Mesendoderm (in vitro differentiated cells): ENCODE measurements at regions not wholly inside any gene's neighbourhood (a gene's known extent, or its start where the extent isn't known, plus 50 kb on each side); places are given as distances from the start of the nearest gene placed in this dataset.
"Not testable (repeated sequence)": the region's sequence is repeated elsewhere in the genome, so short reads cannot be mapped to it uniquely, and the experiment has no call there.

Experiments
- DNase-seq: peaks from one replicate; pipeline ENCODE4 v3.0.0; 2013
- H2AK5ac ChIP-seq: 2 replicates; pipeline ENCODE4 v1.6.1; 2013; ENCODE audit warnings: low read length, inconsistent platforms
- H2BK120ac ChIP-seq: 2 replicates; pipeline ENCODE4 v1.6.1; 2013; ENCODE audit warnings: low read depth, mild to moderate bottlenecking, low read length, moderate library complexity, mixed read lengths
- H2BK15ac ChIP-seq: replicated peaks from 2 replicates; pipeline ENCODE4 v1.6.1; 2013; ENCODE audit warnings: low read depth, mild to moderate bottlenecking, moderate library complexity
- H2BK5ac ChIP-seq: 2 replicates; pipeline ENCODE4 v1.6.1; 2013; ENCODE audit warnings: low read length, inconsistent platforms
- H3K18ac ChIP-seq: 2 replicates; pipeline ENCODE4 v1.6.1; 2013; ENCODE audit warnings: mild to moderate bottlenecking, low read length, mixed read lengths
- H3K23ac ChIP-seq: one replicate; pipeline ENCODE4 v1.6.1; 2013; ENCODE audit warnings: low read length
- H3K27ac ChIP-seq: 2 replicates; pipeline ENCODE4 v1.5.1; 2013; ENCODE audit warnings: low read depth, mild to moderate bottlenecking, inconsistent platforms, low read length, moderate library complexity
- H3K27me3 ChIP-seq: 2 replicates; pipeline ENCODE4 v1.6.1; 2013; ENCODE audit warnings: low read length, control low read depth, mild to moderate bottlenecking, inconsistent platforms; ENCODE audit not compliant: insufficient read depth, poor library complexity
- H3K36me3 ChIP-seq: 2 replicates; pipeline ENCODE4 v1.6.1; 2013; ENCODE audit warnings: low read length, inconsistent platforms; ENCODE audit not compliant: control insufficient read depth, insufficient read depth
- H3K4ac ChIP-seq: one replicate; pipeline ENCODE4 v1.6.1; 2013; ENCODE audit warnings: low read depth, mild to moderate bottlenecking, low read length, moderate library complexity
- H3K4me1 ChIP-seq: 2 replicates; pipeline ENCODE4 v1.6.1; 2013; ENCODE audit warnings: low read depth, low read length, inconsistent platforms; ENCODE audit not compliant: control insufficient read depth
- H3K4me2 ChIP-seq: 2 replicates; pipeline ENCODE4 v1.6.1; 2013; ENCODE audit warnings: low read length
- H3K4me3 ChIP-seq: 2 replicates; pipeline ENCODE4 v1.5.1; 2013; ENCODE audit warnings: mild to moderate bottlenecking, low read length
- H3K56ac ChIP-seq: one replicate; pipeline ENCODE4 v1.6.1; 2013; ENCODE audit warnings: low read length
- H3K79me1 ChIP-seq: 2 replicates; pipeline ENCODE4 v1.6.1; 2013; ENCODE audit warnings: low read length, inconsistent platforms
- H3K79me2 ChIP-seq: 2 replicates; pipeline ENCODE4 v1.6.1; 2013; ENCODE audit warnings: mild to moderate bottlenecking, low read length; ENCODE audit not compliant: control insufficient read depth, insufficient read depth
- H3K9ac ChIP-seq: 2 replicates; pipeline ENCODE4 v1.6.1; 2013; ENCODE audit warnings: low read length, inconsistent platforms
- H4K5ac ChIP-seq: one replicate; pipeline ENCODE4 v1.6.1; 2013; ENCODE audit warnings: low read length
- H4K8ac ChIP-seq: one replicate; pipeline ENCODE4 v1.6.1; 2013; ENCODE audit warnings: low read depth, mild to moderate bottlenecking, control low read depth, low read length, moderate library complexity
- WGBS: extraction: QIAGEN DNeasy Blood & Tissue Kit; methylation state at CpG from one replicate; pipeline ENCODE4 v1.1.7; 2013; ENCODE audit warnings: low lambda C conversion rate, missing lambda C conversion rate; ENCODE audit not compliant: insufficient coverage; ENCODE audit errors: extremely low coverage; 5-methylcytosine and 5-hydroxymethylcytosine counted together

DNA sequence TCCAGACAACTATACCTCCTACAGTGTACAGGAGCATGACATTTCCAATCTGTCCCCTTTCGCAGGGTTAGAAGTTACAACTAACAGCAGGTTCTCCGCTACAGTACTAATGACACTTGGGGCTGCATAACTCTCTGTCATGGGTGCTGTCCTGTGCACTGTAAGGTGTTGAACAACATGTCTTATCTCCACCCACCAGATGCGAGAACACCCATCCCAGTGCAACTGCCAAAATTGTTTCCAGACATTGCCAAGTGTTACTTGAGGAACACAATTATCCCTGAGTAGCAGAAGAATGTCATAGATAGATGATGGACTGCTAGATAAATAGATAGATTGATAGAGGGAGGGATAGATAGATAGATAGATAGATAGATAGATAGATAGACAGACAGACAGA, 200.9 kb upstream of the USP9Y start:
- H4K8ac ChIP-seq = no peak overlapping the region
- no peak overlapping the region for H3K18ac ChIP-seq
- H3K4ac ChIP-seq = no peak overlapping the region
- no peak overlapping the region for H3K23ac ChIP-seq
- WGBS = no CpG with 5 or more reads among the region's 3 CpGs
- no peak overlapping the region for H3K9ac ChIP-seq
- no peak overlapping the region for H2BK5ac ChIP-seq
- H2BK120ac ChIP-seq = no peak overlapping the region
- H3K27me3 ChIP-seq = no peaks in the 10 kb centered on the region
- no peak for DNase-seq
- no peak overlapping the region for H3K27ac ChIP-seq
- no peaks in the 10 kb centered on the region for H3K4me1 ChIP-seq
- H3K4me3 ChIP-seq = no peak overlapping the region
- H3K56ac ChIP-seq = no peak overlapping the region
- no peak overlapping the region for H3K4me2 ChIP-seq
- H3K36me3 ChIP-seq = no peaks in the 10 kb centered on the region
- H2AK5ac ChIP-seq = no peak overlapping the region
- no peaks in the 10 kb centered on the region for H3K79me2 ChIP-seq
- H2BK15ac ChIP-seq = no peak overlapping the region
- H4K5ac ChIP-seq = no peak overlapping the region
- H3K79me1 ChIP-seq = no peaks in the 10 kb centered on the region

DNA sequence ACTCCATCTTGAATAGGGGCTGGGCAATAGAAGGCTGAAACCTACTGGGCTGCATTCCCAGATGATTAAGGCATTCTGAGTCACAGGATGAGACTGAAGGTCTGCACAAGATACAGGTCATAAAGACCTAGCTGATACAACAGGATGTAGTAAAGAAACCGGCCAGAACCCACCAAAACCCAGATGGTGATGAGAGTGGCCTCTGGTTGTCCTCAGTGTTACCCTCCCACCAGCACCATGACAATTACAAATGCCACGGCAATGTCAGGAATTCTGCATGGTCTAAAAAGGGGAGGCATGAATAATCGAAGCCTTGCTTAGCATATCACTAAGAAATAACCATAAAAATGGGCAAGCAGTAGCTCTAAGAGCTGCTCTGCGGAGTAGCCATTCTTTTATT, 197.0 kb upstream of the USP9Y start:
- not testable (repeated sequence) for H3K27ac ChIP-seq, H3K79me1 ChIP-seq, H3K9ac ChIP-seq, H3K36me3 ChIP-seq, H2AK5ac ChIP-seq, H3K18ac ChIP-seq, H3K23ac ChIP-seq, H3K4me1 ChIP-seq, H3K79me2 ChIP-seq, H3K56ac ChIP-seq, H2BK5ac ChIP-seq, H4K8ac ChIP-seq, H3K4me3 ChIP-seq, H3K27me3 ChIP-seq, H4K5ac ChIP-seq, H3K4me2 ChIP-seq, H3K4ac ChIP-seq, H2BK15ac ChIP-seq, H2BK120ac ChIP-seq
- peak; percentile 19 for DNase-seq
- WGBS = no CpG with 5 or more reads among the region's 4 CpGs

DNA sequence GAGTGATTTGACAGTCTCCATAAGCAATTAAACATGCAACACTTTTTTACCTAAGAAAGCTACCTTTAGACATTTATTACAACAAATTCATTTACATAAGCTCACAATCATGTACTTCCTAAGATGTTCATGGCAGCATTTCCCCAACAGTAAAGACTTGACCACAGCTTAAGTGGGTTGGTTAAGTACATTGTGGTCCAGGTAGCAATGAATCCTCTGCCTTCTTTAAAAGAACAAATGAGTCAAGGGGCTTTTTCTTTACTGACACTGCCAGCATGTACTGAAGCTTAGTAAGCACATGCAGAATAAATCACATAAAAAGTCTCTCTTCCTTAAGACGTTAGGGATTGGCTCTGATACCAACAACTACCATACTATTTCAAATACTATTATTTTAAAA, 183.7 kb upstream of the USP9Y start:
- Histone ChIP-seq H3K4ac (no peak overlapping the region), H4K5ac (no peak overlapping the region), H2BK5ac (no peak overlapping the region), H3K9ac (no peak overlapping the region), H3K4me1 (no peaks in the 10 kb centered on the region), H3K27ac (no peak overlapping the region), H3K18ac (no peak overlapping the region), H3K23ac (no peak overlapping the region), H2BK15ac (no peak overlapping the region), H2BK120ac (no peak overlapping the region), H3K4me3 (no peak overlapping the region), H3K27me3 (no peaks in the 10 kb centered on the region), H3K56ac (no peak overlapping the region), H3K4me2 (no peak overlapping the region), H2AK5ac (no peak overlapping the region), H4K8ac (no peak overlapping the region), H3K36me3 (no peaks in the 10 kb centered on the region), H3K79me2 (no peaks in the 10 kb centered on the region), H3K79me1 (no peaks in the 10 kb centered on the region)
- WGBS = no CpG with 5 or more reads among the region's 1 CpG
- no peak for DNase-seq

DNA sequence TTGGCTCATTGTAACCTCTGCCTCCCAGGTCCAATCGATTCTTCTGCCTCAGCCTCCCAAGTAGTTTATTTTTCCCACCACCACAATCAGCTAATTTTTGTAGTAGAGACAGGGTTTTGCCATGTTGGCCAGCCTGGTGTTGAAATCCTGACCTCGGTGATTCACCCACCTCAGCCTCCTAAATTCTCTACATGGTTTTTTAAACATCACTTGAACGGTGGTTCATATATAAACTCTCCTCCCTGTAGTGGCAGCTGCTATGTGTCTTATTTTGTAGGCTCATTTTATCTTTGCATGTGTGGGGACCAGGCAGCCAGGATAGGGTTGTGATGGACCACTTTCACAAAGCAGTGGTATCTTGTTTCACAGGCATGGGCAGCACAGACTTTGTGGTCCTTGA, 175.8 kb upstream of the USP9Y start:
- DNase-seq = no peak
- no peak overlapping the region for H2BK5ac ChIP-seq
- H3K23ac ChIP-seq = no peak overlapping the region
- H3K79me1 ChIP-seq = no peaks in the 10 kb centered on the region
- no peak overlapping the region for H3K9ac ChIP-seq
- WGBS = no CpG with 5 or more reads among the region's 3 CpGs
- H3K56ac ChIP-seq = no peak overlapping the region
- no peaks in the 10 kb centered on the region for H3K36me3 ChIP-seq
- no peaks in the 10 kb centered on the region for H3K79me2 ChIP-seq
- H2BK120ac ChIP-seq = no peak overlapping the region
- H3K4me2 ChIP-seq = no peak overlapping the region
- H3K27me3 ChIP-seq = no peaks in the 10 kb centered on the region
- no peak overlapping the region for H3K18ac ChIP-seq
- no peaks in the 10 kb centered on the region for H3K4me1 ChIP-seq
- H2AK5ac ChIP-seq = no peak overlapping the region
- no peak overlapping the region for H3K27ac ChIP-seq
- H3K4ac ChIP-seq = no peak overlapping the region
- H3K4me3 ChIP-seq = no peak overlapping the region
- H4K8ac ChIP-seq = no peak overlapping the region
- H4K5ac ChIP-seq = no peak overlapping the region
- H2BK15ac ChIP-seq = no peak overlapping the region

DNA sequence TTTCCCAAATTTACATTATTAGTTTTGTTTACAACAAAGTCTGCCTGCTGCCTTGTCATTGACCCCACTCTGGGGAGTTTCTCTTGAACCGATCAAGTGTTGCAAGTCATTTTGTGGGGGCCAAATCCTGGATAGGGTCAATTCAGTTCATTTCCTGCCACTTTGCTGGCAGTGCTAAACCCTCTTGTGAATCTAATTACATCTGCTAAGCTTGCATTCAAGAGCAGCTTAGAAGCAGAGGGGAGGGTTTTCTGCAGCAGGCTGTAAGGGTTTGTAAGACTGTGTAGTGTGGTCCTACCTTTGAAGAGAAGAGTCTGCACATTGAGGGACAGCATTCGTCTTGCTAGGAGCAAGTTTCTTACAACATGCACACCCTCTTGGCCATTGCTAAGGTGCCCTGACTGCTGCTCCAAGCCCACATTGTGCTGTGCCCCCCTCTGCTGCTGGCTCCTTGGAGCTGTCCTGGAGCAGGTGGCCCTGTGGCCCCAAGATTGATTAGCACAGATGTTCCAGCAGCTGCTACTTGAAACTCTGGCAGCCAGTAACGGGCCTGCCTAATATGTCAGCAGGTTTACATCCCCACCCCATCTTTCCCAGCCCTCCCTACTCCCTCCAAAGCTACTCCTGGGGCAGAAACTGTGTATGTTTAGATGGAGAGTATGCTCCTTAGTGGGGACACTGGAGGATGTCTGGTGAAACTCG, 174.5 kb upstream of the USP9Y start:
- Histone ChIP-seq H3K27me3 (no peaks in the 10 kb centered on the region), H3K4me1 (no peaks in the 10 kb centered on the region), H3K4ac (no peak overlapping the region), H3K79me2 (no peaks in the 10 kb centered on the region), H3K79me1 (no peaks in the 10 kb centered on the region), H3K36me3 (no peaks in the 10 kb centered on the region), H3K4me2 (no peak overlapping the region), H3K9ac (no peak overlapping the region), H3K56ac (no peak overlapping the region), H3K27ac (no peak overlapping the region), H2AK5ac (no peak overlapping the region), H4K8ac (no peak overlapping the region), H2BK5ac (no peak overlapping the region), H3K23ac (no peak overlapping the region), H2BK120ac (no peak overlapping the region), H3K4me3 (no peak overlapping the region), H2BK15ac (no peak overlapping the region), H4K5ac (no peak overlapping the region), H3K18ac (no peak overlapping the region)
- no CpG with 5 or more reads among the region's 4 CpGs for WGBS
- no peak for DNase-seq

DNA sequence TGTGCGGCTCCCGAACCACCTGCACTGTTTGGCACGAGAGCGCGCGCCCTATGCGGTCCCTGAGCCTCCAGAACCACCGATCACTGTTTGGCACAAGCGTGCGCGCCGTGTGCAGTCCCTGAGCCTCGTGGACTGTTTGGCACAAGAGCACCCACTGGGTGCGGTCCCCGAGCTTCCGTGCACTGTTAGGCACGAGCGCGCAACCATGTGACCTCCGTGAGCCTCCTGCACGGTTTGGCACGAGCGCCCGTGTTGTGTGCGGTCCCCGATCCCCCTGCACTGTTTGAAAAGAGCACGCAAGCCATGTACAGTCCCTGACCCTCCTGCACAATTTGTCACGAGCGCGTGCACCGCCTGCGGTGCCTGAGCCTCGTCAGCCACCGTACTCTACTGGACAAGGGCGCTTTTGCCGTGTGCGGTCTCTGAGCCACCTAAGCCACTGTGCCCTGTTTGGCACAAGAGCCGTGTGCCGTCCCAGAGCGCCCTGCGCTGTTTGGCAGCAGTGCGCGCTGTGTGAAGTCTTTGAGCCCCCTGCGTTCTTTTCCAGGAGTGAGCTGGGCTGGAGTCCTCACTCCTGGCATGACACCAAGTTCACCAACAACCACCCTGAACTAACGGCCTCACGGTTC, 163.7 kb upstream of the USP9Y start:
- no peak overlapping the region for H3K4me2 ChIP-seq
- no peak overlapping the region for H2BK15ac ChIP-seq
- H2BK120ac ChIP-seq = no peak overlapping the region
- no peak overlapping the region for H4K5ac ChIP-seq
- no CpG with 5 or more reads among the region's 46 CpGs for WGBS
- H3K18ac ChIP-seq = no peak overlapping the region
- H3K9ac ChIP-seq = no peak overlapping the region
- no peaks in the 10 kb centered on the region for H3K27me3 ChIP-seq
- no peak overlapping the region for H3K4me3 ChIP-seq
- no peak overlapping the region for H3K27ac ChIP-seq
- no peaks in the 10 kb centered on the region for H3K36me3 ChIP-seq
- no peak overlapping the region for H2BK5ac ChIP-seq
- no peaks in the 10 kb centered on the region for H3K79me1 ChIP-seq
- no peak overlapping the region for H4K8ac ChIP-seq
- no peaks in the 10 kb centered on the region for H3K79me2 ChIP-seq
- no peak for DNase-seq
- no peak overlapping the region for H3K4ac ChIP-seq
- H3K56ac ChIP-seq = no peak overlapping the region
- no peak overlapping the region for H2AK5ac ChIP-seq
- no peak overlapping the region for H3K23ac ChIP-seq
- H3K4me1 ChIP-seq = no peaks in the 10 kb centered on the region
